Activated CD8-positive, alpha-beta memory T cell treated with anti-CD3 and anti-CD28 coated beads, Interleukin-2, amount 50 U/mL, for 24 hours (primary cell): ENCODE measurements at regions not wholly inside any gene's neighbourhood (a gene's known extent, or its start where the extent isn't known, plus 50 kb on each side); places are given as distances from the start of the nearest gene placed in this dataset.
"Not testable (repeated sequence)": the region's sequence is repeated elsewhere in the genome, so short reads cannot be mapped to it uniquely, and the experiment has no call there.

Source experiments
- DNase-seq: peaks from one replicate; pipeline ENCODE4 v3.0.0-alpha.2; 2020; ENCODE audit errors: extremely low read depth

DNA sequence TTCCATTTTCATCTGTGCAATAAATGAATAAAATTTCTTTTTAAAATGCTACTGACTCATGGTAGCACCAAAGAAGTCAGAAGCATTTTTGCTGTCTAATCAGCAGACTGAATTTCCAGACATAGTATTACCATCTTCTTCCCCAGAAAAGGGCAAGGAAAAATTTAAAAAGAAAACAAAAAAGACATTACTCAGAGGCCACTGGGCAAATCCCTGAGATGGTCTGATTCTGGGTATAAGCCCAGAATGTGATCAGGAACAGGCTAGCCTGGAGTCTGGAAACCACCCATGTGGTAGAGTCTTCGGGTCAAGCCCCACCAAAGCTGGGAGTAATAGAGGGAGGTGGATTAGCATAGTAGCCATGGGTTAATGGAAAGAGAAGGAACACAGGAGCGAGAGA, 342.8 kb downstream of the FBXW7 start:
- no peak for DNase-seq

DNA sequence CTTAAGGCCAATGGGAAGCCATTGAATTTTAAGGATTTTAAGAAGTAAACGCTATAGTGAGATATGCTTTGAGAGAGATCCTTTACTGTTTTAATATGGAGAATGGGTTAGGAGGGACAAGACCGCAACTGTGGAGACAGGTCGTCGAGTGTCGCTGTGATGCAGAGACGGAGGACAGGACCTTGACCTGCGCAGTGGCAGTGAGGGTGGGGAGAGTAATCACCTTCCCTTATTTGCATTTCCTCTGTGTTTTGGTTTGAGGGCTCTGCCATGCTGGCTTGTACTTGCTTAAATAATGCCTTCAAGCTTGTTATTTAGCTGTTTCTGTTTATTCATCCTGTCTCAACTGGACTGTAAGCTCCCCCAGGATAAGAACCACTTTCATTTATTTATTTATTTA, 345.0 kb downstream of the FBXW7 start:
- no peak for DNase-seq

DNA sequence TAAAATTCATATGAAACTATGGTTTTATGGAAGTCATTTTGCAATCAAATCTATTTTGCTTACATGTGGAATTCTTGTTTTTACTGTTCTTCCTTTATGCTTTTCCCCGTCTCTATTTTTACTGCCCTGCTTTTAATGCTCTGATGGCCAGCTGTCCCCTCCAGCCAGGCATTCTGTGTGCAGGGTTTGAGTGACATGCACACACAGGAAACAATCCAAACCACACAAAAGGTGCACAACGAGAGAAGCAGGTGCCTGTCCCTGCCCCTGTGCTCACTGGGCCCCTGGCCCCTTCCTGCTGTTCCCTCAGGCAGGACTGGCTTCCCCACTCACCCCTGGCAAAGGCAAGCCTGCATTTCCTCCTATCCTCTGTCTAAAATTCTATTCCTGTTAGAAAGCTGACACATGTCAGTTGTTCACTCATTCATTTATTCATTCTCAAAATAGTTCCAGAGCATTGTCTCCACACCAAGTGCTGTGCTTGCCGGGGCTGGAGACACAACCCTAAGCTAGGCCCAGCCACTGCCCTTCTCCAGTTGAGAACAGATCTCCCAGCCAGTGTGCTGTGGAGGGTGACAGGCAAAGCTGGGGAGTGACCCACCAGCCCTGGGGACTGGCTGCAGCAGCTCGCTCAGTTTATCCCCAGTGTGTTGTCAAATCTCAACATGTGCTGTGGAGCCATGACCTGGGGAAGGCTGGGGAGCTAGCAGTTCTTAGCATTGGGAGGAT, 346.3 kb downstream of the FBXW7 start:
- no peak for DNase-seq

DNA sequence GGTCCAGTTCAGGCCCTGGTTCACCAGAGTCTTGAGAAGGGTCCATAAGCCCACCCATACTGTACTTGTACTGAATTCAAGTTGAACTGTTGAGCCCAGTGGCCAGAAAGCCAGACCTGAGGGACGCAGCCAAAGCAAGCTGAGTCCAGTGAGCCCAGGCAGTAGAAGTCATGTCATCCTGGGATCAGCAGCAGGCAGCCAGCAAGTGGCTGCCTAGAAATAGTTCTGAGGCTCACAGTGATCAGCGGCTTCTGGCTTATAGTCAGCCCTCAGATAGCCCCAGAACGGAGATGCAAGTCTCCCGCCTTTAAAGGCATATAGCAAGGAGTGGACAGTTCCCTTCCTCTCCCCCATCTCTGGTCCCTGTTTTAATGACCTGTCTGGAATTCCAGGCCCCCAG, 347.1 kb downstream of the FBXW7 start:
- DNase-seq, result no peak

DNA sequence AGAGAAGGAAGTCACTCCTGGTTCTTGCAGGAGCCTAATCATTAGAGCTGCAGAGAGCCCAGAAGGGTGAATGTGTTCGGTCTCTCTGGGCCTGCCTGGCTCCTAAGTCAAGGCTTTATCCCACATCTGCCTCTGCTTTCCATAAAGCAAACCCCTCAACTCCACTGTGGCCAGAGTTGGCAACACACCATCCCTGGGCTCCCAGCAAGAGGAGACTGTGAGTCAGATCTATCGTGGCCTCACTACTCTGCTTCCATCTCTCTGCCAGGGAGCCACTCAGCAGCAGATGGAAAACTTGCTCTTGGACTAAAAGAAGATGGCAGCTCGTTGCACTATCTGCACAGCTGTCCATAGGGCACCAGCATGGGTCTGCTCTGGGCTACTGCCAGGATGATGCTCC, 348.2 kb downstream of the FBXW7 start:
- DNase-seq, result no peak

DNA sequence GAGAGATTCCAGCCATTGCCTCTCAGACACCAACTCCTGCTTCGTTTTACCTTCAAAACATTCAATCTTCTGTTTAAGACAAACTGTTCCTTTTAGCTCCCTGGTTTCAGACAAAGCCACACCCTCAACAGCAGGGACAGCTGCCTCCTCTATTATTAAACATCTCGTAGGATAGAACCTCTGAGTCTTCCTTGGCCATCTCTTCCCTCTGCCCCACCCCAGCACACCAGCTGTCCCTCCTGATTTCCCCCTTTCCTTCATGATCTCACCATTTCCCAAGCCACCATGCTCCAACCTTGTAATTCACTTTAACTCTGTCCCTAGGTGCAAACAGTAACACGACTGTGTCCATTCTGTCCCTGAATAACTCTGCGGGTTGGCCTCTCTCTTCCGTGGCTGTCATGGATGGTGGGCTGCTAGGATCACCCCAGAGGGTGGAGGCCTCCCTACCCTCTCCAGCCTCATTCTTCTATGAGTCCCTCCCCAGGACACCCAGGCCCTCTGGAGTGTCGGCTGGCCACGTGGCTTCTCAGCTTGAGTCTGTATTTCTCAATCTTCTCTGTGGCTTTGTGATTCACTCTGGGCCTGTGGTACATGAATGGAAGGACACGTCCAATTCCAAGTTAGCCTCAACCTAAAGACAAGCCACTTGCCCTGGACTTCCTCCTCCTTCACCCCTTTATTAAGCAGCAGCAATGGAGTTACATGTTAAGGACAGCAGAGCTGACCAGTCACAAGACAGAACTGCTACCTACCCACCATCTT, 349.9 kb downstream of the FBXW7 start:
- DNase-seq, result no peak

DNA sequence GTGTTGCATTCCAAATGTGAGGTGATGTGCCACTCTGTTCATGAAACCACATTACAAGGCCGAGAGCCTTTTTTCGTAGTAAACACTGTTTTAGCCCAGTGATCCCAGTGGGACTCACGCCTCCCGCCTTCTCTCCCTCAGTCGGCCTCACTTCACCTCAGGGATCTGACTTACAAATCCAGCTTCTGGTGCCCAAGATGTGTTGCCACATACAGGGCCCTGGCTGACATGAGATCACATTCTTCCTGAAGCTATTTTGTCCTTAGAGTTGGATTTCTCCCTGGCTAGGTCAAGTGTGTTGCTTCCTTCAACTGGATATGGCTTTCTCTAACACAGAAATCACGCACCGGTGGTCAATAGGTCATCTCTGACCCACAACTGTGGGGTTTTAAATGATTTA, 354.7 kb downstream of the FBXW7 start:
- no peak for DNase-seq

DNA sequence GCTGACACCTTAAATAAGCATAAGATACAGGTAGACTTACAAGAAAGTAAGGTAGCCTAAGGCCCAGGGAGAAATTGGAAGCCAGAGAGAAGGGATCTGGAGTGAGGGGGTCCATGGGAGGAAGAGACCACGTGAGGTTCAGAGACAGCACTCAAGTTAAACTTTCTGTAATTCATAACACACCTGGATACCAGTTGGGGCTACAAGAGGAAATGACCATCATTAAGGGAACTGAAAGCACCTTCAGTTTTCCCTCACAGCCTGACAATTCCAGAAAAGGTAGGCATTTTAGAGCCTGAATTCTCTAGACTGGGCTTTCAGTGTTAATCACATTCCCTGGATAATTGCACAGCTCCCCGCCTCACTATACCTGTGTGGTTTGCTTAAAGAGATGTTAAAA, 355.5 kb downstream of the FBXW7 start:
- DNase-seq, result no peak

DNA sequence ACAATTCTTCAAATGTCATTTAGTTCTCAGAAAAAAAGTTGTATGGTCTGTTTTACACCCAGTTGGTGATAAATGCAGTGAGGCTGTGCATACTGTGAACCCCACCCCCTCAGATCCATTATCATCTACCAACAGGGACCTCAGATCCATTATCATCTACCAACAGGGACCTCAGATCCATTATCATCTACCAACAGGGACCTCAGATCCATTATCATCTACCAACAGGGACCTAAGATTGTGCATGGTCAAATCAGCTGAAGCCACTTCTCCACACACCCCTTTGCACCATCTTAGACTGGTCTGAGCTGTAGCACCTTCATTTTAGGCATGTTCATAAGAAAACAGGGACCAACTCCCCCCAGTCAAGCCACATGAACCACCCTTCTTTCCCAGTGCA, 358.4 kb downstream of the FBXW7 start:
- DNase-seq, result not testable (repeated sequence)

DNA sequence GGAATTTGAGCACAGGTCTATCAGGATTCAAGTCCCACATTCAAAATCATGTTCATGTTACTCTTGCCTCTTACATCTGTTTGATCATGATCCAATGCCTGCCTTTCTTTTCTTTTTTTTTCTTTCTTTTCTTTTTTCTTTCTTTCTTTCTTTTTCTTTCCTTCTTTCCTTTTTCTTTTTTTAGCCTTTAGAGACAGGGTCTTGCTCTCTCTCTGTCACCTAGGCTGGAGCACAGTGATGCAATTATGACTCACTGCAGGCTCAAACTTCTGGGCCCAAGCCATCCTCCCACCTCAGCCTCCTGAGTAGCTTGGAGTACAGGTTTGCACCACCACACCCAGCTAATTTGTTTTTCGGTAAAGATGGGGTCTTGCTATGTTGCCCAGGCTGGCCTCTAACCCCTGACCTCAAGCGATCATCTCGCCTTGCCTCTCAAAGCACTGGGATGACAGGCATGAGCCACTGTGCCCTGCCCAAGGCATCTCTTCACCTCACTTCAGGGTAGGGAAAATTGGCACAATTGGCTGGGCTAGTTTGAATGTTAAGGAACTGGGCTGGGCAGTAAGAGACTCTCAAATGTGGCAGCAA, 359.2 kb downstream of the FBXW7 start:
- no peak for DNase-seq

DNA sequence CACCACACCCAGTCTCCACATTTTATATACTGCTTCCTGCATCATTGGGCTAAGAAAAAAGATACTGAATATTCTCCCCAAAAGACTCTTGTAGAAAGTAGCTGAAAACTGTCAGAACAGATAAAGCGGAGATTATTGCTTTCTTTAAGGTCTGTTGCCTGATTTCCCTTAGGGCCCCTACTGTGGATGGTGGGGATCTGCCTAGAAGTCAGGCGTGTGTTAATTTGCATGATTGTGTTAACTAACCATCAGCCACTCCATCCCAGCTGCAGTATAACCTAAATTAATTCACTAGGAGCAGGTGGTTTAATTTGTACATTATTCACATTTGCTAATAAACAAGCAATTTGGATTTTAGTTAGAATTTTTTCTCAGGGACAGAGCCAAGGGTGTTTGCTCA, 360.3 kb downstream of the FBXW7 start:
- no peak for DNase-seq

DNA sequence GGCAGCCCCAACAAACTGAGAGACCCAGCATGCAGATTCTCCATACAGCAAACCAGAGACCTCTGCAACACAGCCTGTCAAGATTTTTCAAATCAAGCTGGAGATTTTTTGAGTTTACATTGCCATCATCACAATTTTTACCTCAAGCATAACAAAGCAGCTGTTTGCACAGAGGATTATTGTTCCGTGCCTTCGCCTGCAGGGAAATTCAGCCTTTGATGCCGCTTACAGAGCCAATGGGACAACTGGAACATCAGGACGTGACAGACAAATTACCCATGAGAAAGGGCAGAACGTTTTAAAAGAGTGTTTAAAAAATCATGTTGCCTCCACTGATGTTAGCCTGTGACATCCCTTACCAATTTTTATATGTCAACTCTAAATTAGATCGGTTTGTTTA, 363.7 kb downstream of the FBXW7 start:
- no peak for DNase-seq

DNA sequence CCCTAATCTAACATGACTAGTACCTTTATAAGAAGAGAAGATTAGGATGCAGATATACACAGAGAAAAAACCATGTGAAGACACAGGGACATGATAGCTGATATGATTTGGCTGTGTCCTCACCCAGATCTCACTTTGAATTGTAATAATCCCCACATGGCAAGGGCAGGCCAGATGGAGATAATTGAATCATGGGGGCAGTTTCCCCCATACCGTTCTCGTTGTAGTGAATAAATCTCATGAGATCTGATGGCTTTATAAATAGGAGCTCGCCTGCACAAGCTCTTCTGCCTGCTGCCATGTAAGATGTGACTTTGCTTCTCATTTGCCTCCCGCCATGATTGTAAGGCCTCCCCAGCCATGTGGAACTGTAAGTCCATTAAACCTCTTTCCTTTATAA, 364.3 kb downstream of the FBXW7 start:
- no peak for DNase-seq

DNA sequence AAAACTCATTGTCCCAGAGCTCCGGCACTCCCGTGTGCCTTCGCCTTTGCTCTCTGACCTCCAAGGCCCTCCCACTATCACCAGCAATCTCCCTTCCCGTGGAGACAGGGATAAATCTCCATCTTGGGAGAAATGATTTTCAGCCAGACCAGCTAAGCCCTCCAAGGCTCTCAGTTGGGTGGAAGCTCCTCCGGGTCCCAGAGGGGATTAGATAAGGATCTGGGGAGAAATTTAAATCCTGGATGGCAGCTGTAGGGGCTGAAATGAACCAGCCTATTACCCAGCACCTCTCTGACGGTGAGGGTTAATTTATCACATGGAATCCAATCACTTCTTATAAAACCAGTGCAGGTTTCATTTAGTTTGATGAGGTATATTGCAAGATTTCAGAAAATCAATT, 366.2 kb downstream of the FBXW7 start:
- no peak for DNase-seq

DNA sequence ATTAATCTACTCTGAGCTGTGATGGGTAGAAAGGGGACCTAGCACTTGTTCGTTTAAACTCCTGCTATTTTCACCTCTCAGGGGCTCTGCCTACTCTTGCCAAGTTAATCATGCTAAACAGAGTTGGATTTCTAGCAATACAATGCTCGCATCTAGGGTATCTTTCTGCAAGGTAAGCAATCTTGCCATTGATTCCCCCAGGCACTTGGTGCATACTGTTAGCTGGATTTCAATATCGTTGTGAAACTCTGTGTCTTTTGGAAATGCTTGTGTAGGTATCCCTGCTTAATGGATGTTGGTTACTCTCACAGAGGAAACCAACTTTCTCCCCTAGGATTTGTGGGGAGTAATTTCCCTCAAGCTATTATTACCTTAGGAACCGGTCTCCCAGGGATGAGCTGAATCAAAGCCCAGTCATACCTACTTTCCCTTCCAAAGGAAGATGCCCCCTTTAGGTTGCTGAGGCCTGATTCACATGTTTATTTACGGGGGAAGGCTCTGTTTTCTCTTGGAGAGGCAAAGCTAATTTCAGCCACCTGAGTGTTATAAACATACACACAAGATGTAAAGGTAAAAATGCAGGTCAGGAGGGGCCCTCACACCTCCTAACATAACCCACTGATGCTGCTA, 366.8 kb downstream of the FBXW7 start:
- no peak for DNase-seq

DNA sequence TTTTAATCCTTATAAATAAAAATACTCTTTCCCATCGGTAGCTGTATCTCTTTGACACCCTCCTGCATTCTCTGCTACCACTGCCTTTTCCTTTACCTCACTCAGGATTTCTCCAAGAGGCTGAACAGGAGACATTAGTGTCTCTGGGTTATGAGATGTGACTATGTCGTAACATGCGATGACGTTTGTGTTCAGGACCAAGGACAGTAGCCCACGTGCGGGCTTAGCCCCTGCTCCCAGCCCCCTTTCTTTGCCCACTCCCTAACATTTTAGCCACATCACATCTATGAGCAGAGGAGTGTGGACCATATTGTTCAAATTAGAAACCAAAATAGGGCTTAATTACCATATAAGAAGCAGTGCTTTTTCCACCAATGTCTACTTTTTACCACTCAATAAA, 369.3 kb downstream of the FBXW7 start:
- DNase-seq, result no peak

DNA sequence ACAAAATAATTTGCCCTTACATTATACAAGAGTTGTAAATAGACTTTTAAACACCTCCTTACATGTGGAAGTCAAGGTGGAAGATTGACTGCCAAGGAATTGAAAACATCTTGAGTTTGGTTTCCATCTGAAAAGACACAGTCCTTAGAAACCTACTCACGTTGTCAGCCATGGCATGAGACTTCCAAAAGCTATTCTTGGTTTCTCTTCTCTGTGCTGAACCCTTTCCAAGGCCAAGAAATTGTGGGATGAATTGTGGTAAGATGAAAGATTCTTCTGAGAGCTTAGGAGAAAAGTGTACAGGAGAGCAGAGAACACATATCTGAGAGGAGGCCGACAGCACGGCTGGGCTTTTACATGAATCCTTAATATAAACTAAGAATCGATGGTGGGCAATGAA, 370.0 kb downstream of the FBXW7 start:
- no peak for DNase-seq

DNA sequence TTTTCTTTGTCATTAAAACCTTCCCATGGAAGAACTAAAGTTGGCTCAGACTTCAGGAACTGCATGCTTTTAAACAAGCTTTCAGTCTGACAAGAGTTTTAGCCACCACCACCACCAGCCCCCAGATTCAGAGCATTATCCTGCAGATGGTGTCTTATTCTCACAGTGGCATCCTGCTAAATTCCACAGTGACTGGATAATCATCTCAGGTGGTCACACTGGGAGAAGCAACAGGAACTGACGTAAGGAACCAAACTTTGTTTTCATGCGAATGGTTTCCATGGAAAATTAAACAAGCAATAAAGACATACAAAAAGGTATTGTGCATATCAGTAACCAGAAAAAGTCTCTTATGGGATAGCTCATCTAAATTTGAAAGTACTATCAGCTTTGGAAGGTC, 370.7 kb downstream of the FBXW7 start:
- DNase-seq, result no peak

DNA sequence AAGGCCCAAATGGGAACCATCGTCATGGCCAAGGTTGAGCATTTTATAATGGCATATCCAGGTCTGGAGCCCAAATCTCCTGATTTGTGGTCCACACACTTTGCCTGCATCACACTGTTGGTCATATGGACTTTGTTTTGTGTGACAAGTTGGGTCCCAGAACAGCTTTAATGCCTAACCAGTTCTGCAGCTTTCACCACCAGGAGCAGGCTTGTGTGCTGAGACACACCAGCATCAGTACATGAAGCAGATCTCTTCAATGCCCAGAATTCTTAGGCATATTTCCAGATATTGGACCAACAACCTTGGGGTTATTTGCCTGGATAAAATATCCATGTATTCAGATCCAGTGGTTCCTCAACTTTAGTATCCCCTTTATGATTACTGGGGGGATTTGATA, 371.3 kb downstream of the FBXW7 start:
- DNase-seq, result no peak

DNA sequence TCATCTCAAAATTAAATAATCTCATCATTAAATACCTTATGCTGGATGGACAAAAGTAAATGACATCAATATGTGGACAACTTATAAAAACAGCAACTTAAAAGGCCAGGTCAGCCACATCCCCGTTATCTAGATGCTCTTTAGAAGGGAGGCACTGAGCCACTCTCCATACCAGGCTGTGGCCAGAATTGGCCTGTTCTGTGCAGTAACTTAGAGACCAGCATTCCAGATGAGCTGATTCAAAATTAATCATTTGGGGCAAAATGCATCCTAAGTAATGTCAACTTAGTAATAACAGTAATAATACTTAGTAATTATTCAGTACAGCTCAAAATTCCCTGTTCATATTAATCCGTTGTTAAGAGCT, 373.6 kb downstream of the FBXW7 start:
- no peak for DNase-seq

DNA sequence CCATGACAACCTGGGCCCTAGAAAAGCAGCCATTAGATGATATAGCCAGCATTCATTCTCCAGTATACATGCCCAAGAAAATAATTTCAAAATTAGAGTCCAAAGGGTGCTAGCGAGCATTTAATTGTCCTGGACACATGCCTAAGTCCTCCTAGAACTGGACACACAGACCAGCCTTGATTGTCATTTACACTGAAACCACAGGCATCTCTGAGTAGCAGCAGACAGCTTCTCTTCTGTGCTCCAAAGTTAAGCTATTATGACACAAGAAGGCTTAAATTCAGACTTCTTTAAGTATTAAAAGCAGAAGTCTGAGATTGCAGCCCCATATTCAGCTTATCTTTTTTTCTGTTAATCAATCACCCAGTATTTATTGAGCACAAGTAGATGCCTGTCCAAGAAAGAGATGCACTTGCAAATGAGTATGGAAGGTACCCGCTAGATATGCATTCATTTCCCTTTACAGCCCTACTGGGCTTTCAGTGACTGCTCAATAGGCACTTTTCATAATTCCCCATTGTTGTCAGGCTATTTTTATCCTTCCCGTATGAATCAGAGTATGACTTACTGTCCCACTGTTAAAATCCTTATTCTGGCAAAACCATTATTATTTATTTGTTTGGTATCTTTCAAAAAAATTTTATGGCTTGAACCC, 374.1 kb downstream of the FBXW7 start:
- no peak for DNase-seq

DNA sequence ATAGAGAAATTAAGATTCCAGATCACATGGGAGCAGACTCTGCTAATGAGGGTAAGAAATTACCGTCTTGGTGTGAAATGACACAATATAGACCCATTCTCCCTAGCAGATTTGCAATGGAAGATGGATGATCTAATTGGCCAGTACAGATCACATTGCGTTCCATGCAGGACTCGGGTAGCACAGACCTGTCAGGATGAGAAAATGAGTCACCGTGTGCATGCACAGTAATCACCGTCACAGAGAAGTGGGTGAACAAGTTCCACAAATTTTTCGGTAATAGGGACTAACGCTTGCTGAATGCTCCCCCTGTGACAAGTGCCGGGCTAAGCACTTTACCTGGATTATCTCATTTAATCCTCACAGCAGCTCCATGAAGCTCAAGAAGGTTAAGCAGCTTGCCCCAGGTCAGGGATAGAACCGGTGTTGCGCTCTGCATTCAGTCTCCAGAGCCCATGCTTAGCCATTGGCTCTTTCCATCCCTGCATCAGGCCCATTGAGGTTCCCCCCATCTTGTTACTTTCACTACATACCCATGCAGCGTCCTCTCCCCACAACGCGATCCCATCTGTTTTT, 375.6 kb downstream of the FBXW7 start:
- no peak for DNase-seq
